ENCODE measurements at regions not wholly inside any gene's neighbourhood (a gene's known extent, or its start where the extent isn't known, plus 50 kb on each side); places are given as distances from the start of the nearest gene placed in this dataset.

- H3K27me3 Mint-ChIP-seq (ENCODE audit: insufficient read depth, low read depth, poor library complexity) = peaks cover 6% of the 10 kb centered on the region
- ATAC-seq (no peak), DNase-seq (ENCODE audit: low spot score) (no peak)
- no peak overlapping the region for H3K4me3 ChIP-seq
- H3K27ac Mint-ChIP-seq = peak overlapping the region; percentile 5; the same call in 1 of the 2 replicates
- no peaks in the 10 kb centered on the region for H3K27me3 ChIP-seq (ENCODE audit: insufficient read depth)
- H3F3A ChIP-seq (replicated peaks; ENCODE audit: low read depth) = no peaks in the 10 kb centered on the region
- no peak for TF ChIP-seq JUNB (IDR thresholded peaks at IDR 0.05; ENCODE audit: unreplicated experiment)
- TF ChIP-seq EZH2 (IDR thresholded peaks at IDR 0.05; ENCODE audit: low read depth, unreplicated experiment) = no peak
- no peak for TF ChIP-seq POLR2AphosphoS5 (IDR thresholded peaks at IDR 0.05; ENCODE audit: low read depth)
- no peak for TF ChIP-seq ZNF331 (CRISPR knock-in tag; IDR thresholded peaks at IDR 0.05; ENCODE audit: low read depth)
- no peak for TF ChIP-seq NANOG (IDR thresholded peaks at IDR 0.05; ENCODE audit: borderline replicate concordance)
- TF ChIP-seq CTCF (conservative IDR thresholded peaks at IDR 0.05; ENCODE audit: low read depth in 2 of 2) = no peak
- no peak for TF ChIP-seq ZNF462 (CRISPR knock-in tag; IDR thresholded peaks at IDR 0.05)
- TF ChIP-seq ETS1 (IDR thresholded peaks at IDR 0.05) = no peak
- TF ChIP-seq REST (IDR thresholded peaks at IDR 0.05; ENCODE audit: unreplicated experiment) = no peak
- TF ChIP-seq STAT1 (IDR thresholded peaks at IDR 0.05; ENCODE audit: unreplicated experiment) = no peak
- no peak for TF ChIP-seq EZH2phosphoT487 (IDR thresholded peaks at IDR 0.05; ENCODE audit: unreplicated experiment)
- no peak for TF ChIP-seq ZNF114 (CRISPR knock-in tag; IDR thresholded peaks at IDR 0.05)
- no peak for TF ChIP-seq CREB1 (CRISPR knock-in tag; IDR thresholded peaks at IDR 0.05; ENCODE audit: low read depth)
- no peak overlapping the region for H3K4me3 Mint-ChIP-seq
- peaks cover 18% of the 10 kb centered on the region for H3K4me1 ChIP-seq (ENCODE audit: insufficient read depth)
- no peaks in the 10 kb centered on the region for H3K36me3 ChIP-seq (ENCODE audit: insufficient read depth)
- H4K20me1 ChIP-seq (replicated peaks; ENCODE audit: insufficient read depth) = no peaks in the 10 kb centered on the region; the same call in 1 of the 2 replicates
- peaks cover 10% of the 10 kb centered on the region for H3K36me3 Mint-ChIP-seq (ENCODE audit: low read depth)
- H3K27ac ChIP-seq (ENCODE audit: low read depth) = no peak overlapping the region
- H3K4me1 Mint-ChIP-seq = peaks cover 42% of the 10 kb centered on the region
- H3K9me3 Mint-ChIP-seq = peaks cover 2% of the 10 kb centered on the region; the same call in 2 of the 3 replicates
- H3K79me2 ChIP-seq (replicated peaks; ENCODE audit: insufficient read depth) = peaks cover 78% of the 10 kb centered on the region
- H3K4me2 ChIP-seq = no peak overlapping the region
- H2AFZ ChIP-seq = no peak overlapping the region
- no peaks in the 10 kb centered on the region for H3K9me2 ChIP-seq (ENCODE audit: insufficient read depth)
Measured at GRCh38 chr6:144351379-144352127, 66.4 kb downstream of the UTRN start.

All from GM23338 (cell line).